HCT116 (cell line): ENCODE measurements at regions not wholly inside any gene's neighbourhood (a gene's known extent, or its start where the extent isn't known, plus 50 kb on each side); places are given as distances from the start of the nearest gene placed in this dataset.

ENCODE experiments used
- ATAC-seq: fragments of 200-7000 bp; cut with Tn5 transposase; 2 replicates; pipeline ENCODE4 v1.9.1; 2020; ENCODE audit warnings: mild to moderate bottlenecking, moderate library complexity
- BruUV-seq: library from RNA; stranded (reverse); fragments of 400-500 nt; replicated peaks from 2 replicates; lab custom pipeline; 2021; lab: Mats Ljungman, UMichigan
- CTCF ChIA-PET: fragments of 300-600 bp; sonication (Branson Sonifier 250); formaldehyde crosslinking; loops from one replicate; lab custom pipeline; 2021; ENCODE audit warnings: antibody characterized with exemption; lab: Charles Lee
- POLR2A ChIA-PET: fragments of 300-600, 350-600 bp; sonication (Branson Sonifier 250); formaldehyde crosslinking; loops from one replicate; lab custom pipeline; 2021; ENCODE audit warnings: antibody characterized with exemption; lab: Charles Lee
- RAD21 ChIA-PET, 2 experiments: fragments of 300-600 bp; sonication (Branson Sonifier 250); formaldehyde crosslinking; loops; one replicate each; lab custom pipeline; 2023; ENCODE audit warnings: low total read pairs in 2 of 2; ENCODE audit not compliant: uncharacterized antibody in 2 of 2, unreplicated experiment in 2 of 2, low non-redundant PET in 1 of 2; lab: Charles Lee
- DNase-seq: peaks from one replicate; pipeline ENCODE4 v3.0.0-alpha.2; 2010; ENCODE audit warnings: low read depth, low spot score
- H2AFZ ChIP-seq: fragments of 200-600 bp; shearing (Covaris generic), sonication (generic); 2 replicates; pipeline ENCODE4 v1.6.1; 2017; ENCODE audit warnings: low read depth, mixed run types, mixed read lengths, antibody characterized with exemption, low read length; ENCODE audit not compliant: poor library complexity, severe bottlenecking
- H3K27ac ChIP-seq: 2 replicates; pipeline ENCODE4 v1.5.1; 2012; ENCODE audit warnings: low read depth, low read length
- H3K27me3 ChIP-seq: fragments of 200-600 bp; sonication (generic); 2 replicates; pipeline ENCODE4 v1.6.1; 2016; ENCODE audit warnings: mixed run types, low read length, mixed read lengths; ENCODE audit not compliant: insufficient read depth
- H3K36me3 ChIP-seq, 2 experiments: fragments of 200-500 bp in 1 of 2; fragments of 200-600 bp in 1 of 2; sonication (Bioruptor generic) in 1 of 2; sonication (generic) in 1 of 2; 2 replicates each; pipeline versions ENCODE4 v1.5.1 to v1.6.1; 2014 to 2016; ENCODE audit warnings: low read length in 2 of 2, inconsistent platforms in 1 of 2, mixed read lengths in 1 of 2, mixed run types in 1 of 2; ENCODE audit not compliant: insufficient read depth in 2 of 2, control insufficient read depth in 1 of 2
- H3K4me1 ChIP-seq, 2 experiments: fragments of 200-600 bp in 1 of 2; sonication (generic) in 1 of 2; 2 replicates each; pipeline versions ENCODE4 v1.5.1 to v1.6.1; 2012 to 2017; ENCODE audit warnings: low read length in 2 of 2, inconsistent platforms in 1 of 2, mild to moderate bottlenecking in 1 of 2, mixed read lengths in 1 of 2, mixed run types in 1 of 2, moderate library complexity in 1 of 2; ENCODE audit not compliant: insufficient read depth in 2 of 2, control insufficient read depth in 1 of 2
- H3K4me2 ChIP-seq: fragments of 200-600 bp; sonication (generic); 2 replicates; pipeline ENCODE4 v1.6.1; 2017; ENCODE audit warnings: mixed run types, low read length, mixed read lengths
- H3K4me3 ChIP-seq, 2 experiments: fragments of 200-600 bp in 1 of 2; sonication (generic) in 1 of 2; replicated peaks in 1 of 2; 2 replicates each; pipeline ENCODE4 v1.5.1; 2011 to 2016; ENCODE audit warnings: low read length in 2 of 2, control low read depth in 1 of 2, low read depth in 1 of 2, mild to moderate bottlenecking in 1 of 2, mixed read lengths in 1 of 2, mixed run types in 1 of 2
- H3K79me2 ChIP-seq: fragments of 200-600 bp; sonication (generic); 2 replicates; pipeline ENCODE4 v1.6.1; 2017; ENCODE audit warnings: mild to moderate bottlenecking, mixed run types, low read length, moderate library complexity, mixed read lengths; ENCODE audit not compliant: insufficient read depth
- H3K9ac ChIP-seq: fragments of 200-600 bp; sonication (generic); 2 replicates; pipeline ENCODE4 v1.6.1; 2016; ENCODE audit warnings: low read length, mixed read lengths
- H3K9me2 ChIP-seq: fragments of 200-600 bp; sonication (generic), shearing (Covaris generic); 2 replicates; pipeline ENCODE4 v1.6.1; 2017; ENCODE audit warnings: mixed run types, mild to moderate bottlenecking, moderate library complexity; ENCODE audit not compliant: insufficient read depth
- H3K9me3 ChIP-seq, 2 experiments: fragments of 200-500 bp in 1 of 2; fragments of 200-600 bp in 1 of 2; sonication (Bioruptor generic) in 1 of 2; sonication (generic) in 1 of 2; 2 replicates each; pipeline ENCODE4 v1.6.1; 2014 to 2017; ENCODE audit warnings: low read length in 2 of 2, mixed read lengths in 2 of 2, inconsistent platforms in 1 of 2, low read depth in 1 of 2, mild to moderate bottlenecking in 1 of 2, mixed run types in 1 of 2, moderate library complexity in 1 of 2; ENCODE audit not compliant: control insufficient read depth in 1 of 2, insufficient read depth in 1 of 2
- H4K20me1 ChIP-seq: fragments of 200-600 bp; sonication (generic), shearing (Covaris generic); 2 replicates; pipeline ENCODE4 v1.6.1; 2017; ENCODE audit warnings: mixed run types, mild to moderate bottlenecking, moderate library complexity; ENCODE audit not compliant: insufficient read depth
- EGR1 ChIP-seq: IDR thresholded peaks from 2 replicates; pipeline ENCODE4 v1.6.1; 2012; ENCODE audit warnings: low read depth
- EZH2 ChIP-seq: fragments of 200-600 bp; sonication (generic); IDR thresholded peaks from 2 replicates; pipeline ENCODE4 v1.6.1; 2017; ENCODE audit warnings: antibody characterized with exemption, mixed run types
- EZH2phosphoT487 ChIP-seq: fragments of 200-600 bp; IDR thresholded peaks from 2 replicates; pipeline ENCODE4 v1.6.1; 2018; ENCODE audit warnings: antibody characterized with exemption, borderline replicate concordance
- FOSL1 ChIP-seq: IDR thresholded peaks from 2 replicates; pipeline ENCODE4 v1.6.1; 2012; ENCODE audit warnings: low read depth
- POLR2A ChIP-seq: IDR thresholded peaks from 2 replicates; pipeline ENCODE4 v1.7.0; 2011; ENCODE audit warnings: borderline replicate concordance; ENCODE audit not compliant: insufficient read depth, insufficient read length; ENCODE audit errors: extremely low read depth
- RAD21 ChIP-seq: IDR thresholded peaks from 2 replicates; pipeline ENCODE4 v1.6.1; 2012; ENCODE audit warnings: low read depth, mild to moderate bottlenecking
- SIN3A ChIP-seq: IDR thresholded peaks from 2 replicates; pipeline ENCODE4 v1.6.1; 2012; ENCODE audit warnings: low read depth
- SP1 ChIP-seq: IDR thresholded peaks from 2 replicates; pipeline ENCODE4 v1.6.1; 2012; ENCODE audit warnings: low read depth
- ZFX ChIP-seq: fragments of 450-650 bp; IDR thresholded peaks from 2 replicates; pipeline ENCODE4 v1.6.1; 2017
- intact Hi-C: fragments of 100-400 bp; cut with micrococcal nuclease; formaldehyde crosslinking; loops from 2 replicates; pipeline ENCODE4 v1.10.0; 2022
- TF ChIP-seq, protein P1 (sequence below), 3 experiments: fragments of 200-600 bp in 1 of 3; sonication (generic) in 1 of 3; IDR thresholded peaks in 2 of 3; conservative IDR thresholded peaks in 1 of 3; 2 replicates each; pipeline ENCODE4 v1.5.1; 2012 to 2017; ENCODE audit warnings: low read depth in 2 of 3, low read length in 2 of 3, antibody characterized with exemption in 1 of 3, borderline replicate concordance in 1 of 3, control low read depth in 1 of 3, mild to moderate bottlenecking in 1 of 3, mixed read lengths in 1 of 3, mixed run types in 1 of 3, moderate library complexity in 1 of 3; ENCODE audit not compliant: insufficient read depth in 1 of 3
- TF ChIP-seq, protein P2 (sequence below): IDR thresholded peaks from 2 replicates; pipeline ENCODE4 v1.6.1; 2012; ENCODE audit warnings: low read depth

DNA sequence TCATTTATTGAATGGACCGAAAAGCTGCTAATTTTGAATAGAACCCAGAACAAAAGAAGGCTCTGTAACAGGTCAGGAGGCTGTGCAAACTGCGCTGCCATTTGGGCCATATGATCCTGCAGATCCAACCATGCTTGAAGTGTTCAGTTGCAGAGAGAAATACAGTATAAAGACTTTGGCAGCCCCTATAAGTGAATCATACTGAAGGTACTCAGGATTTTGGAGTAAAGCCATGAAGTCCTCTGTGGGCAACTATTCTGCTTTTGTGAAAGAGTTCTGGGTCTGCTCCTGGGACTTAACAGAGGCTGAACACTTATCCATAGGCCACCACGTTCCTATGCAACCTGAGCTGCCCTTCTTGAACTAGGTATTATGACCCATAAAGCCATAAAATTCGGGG lies 1613.6 kb upstream of the PRMT6 start:
- Histone ChIP-seq H3K4me2 (no peak overlapping the region), H3K9me3 (peaks cover 3 to 25% of the 10 kb centered on the region in 2 experiments; a peak in 2 of 4 replicates)
- TF ChIP-seq FOSL1 = no peak
- no peak for TF ChIP-seq EZH2phosphoT487
- TF ChIP-seq SIN3A = no peak
- no peak for TF ChIP-seq RAD21
- no peak for TF ChIP-seq POLR2A
- TF ChIP-seq EZH2 = no peak
- no peak for TF ChIP-seq ZFX
- TF ChIP-seq, protein P1, sequence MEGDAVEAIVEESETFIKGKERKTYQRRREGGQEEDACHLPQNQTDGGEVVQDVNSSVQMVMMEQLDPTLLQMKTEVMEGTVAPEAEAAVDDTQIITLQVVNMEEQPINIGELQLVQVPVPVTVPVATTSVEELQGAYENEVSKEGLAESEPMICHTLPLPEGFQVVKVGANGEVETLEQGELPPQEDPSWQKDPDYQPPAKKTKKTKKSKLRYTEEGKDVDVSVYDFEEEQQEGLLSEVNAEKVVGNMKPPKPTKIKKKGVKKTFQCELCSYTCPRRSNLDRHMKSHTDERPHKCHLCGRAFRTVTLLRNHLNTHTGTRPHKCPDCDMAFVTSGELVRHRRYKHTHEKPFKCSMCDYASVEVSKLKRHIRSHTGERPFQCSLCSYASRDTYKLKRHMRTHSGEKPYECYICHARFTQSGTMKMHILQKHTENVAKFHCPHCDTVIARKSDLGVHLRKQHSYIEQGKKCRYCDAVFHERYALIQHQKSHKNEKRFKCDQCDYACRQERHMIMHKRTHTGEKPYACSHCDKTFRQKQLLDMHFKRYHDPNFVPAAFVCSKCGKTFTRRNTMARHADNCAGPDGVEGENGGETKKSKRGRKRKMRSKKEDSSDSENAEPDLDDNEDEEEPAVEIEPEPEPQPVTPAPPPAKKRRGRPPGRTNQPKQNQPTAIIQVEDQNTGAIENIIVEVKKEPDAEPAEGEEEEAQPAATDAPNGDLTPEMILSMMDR (IDR thresholded peaks at IDR 0.05 in 2 of 3, conservative IDR thresholded peaks at IDR 0.05 in 1 of 3; ENCODE audit: borderline replicate concordance in 1 of 3, insufficient read depth in 1 of 3, low read depth in 2 of 3, low read length in 2 of 3) = no peak
- TF ChIP-seq SP1 = no peak
- TF ChIP-seq, protein P2, sequence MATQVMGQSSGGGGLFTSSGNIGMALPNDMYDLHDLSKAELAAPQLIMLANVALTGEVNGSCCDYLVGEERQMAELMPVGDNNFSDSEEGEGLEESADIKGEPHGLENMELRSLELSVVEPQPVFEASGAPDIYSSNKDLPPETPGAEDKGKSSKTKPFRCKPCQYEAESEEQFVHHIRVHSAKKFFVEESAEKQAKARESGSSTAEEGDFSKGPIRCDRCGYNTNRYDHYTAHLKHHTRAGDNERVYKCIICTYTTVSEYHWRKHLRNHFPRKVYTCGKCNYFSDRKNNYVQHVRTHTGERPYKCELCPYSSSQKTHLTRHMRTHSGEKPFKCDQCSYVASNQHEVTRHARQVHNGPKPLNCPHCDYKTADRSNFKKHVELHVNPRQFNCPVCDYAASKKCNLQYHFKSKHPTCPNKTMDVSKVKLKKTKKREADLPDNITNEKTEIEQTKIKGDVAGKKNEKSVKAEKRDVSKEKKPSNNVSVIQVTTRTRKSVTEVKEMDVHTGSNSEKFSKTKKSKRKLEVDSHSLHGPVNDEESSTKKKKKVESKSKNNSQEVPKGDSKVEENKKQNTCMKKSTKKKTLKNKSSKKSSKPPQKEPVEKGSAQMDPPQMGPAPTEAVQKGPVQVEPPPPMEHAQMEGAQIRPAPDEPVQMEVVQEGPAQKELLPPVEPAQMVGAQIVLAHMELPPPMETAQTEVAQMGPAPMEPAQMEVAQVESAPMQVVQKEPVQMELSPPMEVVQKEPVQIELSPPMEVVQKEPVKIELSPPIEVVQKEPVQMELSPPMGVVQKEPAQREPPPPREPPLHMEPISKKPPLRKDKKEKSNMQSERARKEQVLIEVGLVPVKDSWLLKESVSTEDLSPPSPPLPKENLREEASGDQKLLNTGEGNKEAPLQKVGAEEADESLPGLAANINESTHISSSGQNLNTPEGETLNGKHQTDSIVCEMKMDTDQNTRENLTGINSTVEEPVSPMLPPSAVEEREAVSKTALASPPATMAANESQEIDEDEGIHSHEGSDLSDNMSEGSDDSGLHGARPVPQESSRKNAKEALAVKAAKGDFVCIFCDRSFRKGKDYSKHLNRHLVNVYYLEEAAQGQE = no peak
- no peak for TF ChIP-seq EGR1
- TF ChIP-seq, all 23 proteins: peak for 0
- H4K20me1 ChIP-seq = no peaks in the 10 kb centered on the region
- ChIA-PET CTCF (no interaction called here), RAD21 (no interaction called here), POLR2A (no interaction called here)
- H3K4me3 ChIP-seq = no peak overlapping the region
- H3K9me2 ChIP-seq = no peaks in the 10 kb centered on the region
- ATAC-seq (no peak), DNase-seq (no peak)
- no peak overlapping the region for H3K9ac ChIP-seq
- no peaks in the 10 kb centered on the region for H3K79me2 ChIP-seq
- no peaks in the 10 kb centered on the region for H3K27me3 ChIP-seq
- BruUV-seq = no TSS peak
- intact Hi-C loops = no loop called here
- no peak overlapping the region for H2AFZ ChIP-seq
- no peak overlapping the region for H3K27ac ChIP-seq
- H3K36me3 ChIP-seq = no peaks in the 10 kb centered on the region
- no peaks in the 10 kb centered on the region for H3K4me1 ChIP-seq
